Adrenal gland (tissue), 9 donors: ENCODE measurements at regions not wholly inside any gene's neighbourhood (a gene's known extent, or its start where the extent isn't known, plus 50 kb on each side); places are given as distances from the start of the nearest gene placed in this dataset.

Experiments used
- DNase-seq, 7 donors: peaks; one replicate each; pipeline ENCODE4 v3.0.0-alpha.2; 2019 to 2020
- H3K27ac ChIP-seq, 5 donors: fragments of 200-600 bp; sonication (generic) in 4 of 5; 1 replicate in 3 of 5; 2 replicates in 2 of 5; pipeline versions ENCODE4 v1.5.1 to v1.8.0; 2016 to 2020; ENCODE audit warnings: mild to moderate bottlenecking in 1 of 5
- H3K27me3 ChIP-seq: fragments of 200-600 bp; 2 replicates; pipeline ENCODE4 v1.8.0; 2021
- H3K36me3 ChIP-seq, 2 donors: fragments of 200-600 bp; replicated peaks in 1 of 2; 1 replicate in 1 of 2; 2 replicates in 1 of 2; pipeline versions ENCODE4 v1.5.1 to v1.8.0; 2018 to 2022
- H3K4me1 ChIP-seq, 2 donors: fragments of 200-600 bp; replicated peaks in 1 of 2; 1 replicate in 1 of 2; 2 replicates in 1 of 2; pipeline versions ENCODE4 v1.5.1 to v1.8.0; 2018 to 2021
- H3K4me3 ChIP-seq, 4 donors: fragments of 200-600 bp; sonication (generic) in 3 of 4; one replicate each; pipeline ENCODE4 v1.5.1; 2016 to 2018
- H3K9me3 ChIP-seq, 3 donors: fragments of 200-600 bp; sonication (generic) in 1 of 3; replicated peaks in 1 of 3; 1 replicate in 2 of 3; 2 replicates in 1 of 3; pipeline versions ENCODE4 v1.5.1 to v1.8.0; 2016 to 2021
- CTCF ChIP-seq, 6 experiments: fragments of 450-650 bp in 4 of 6; fragments of 200-600 bp in 2 of 6; sonication (generic) in 1 of 6; IDR thresholded peaks; 1 replicate in 5 of 6; 2 replicates in 1 of 6; pipeline versions ENCODE4 v1.5.1 to v1.8.0; 2016 to 2021; ENCODE audit warnings: antibody characterized with exemption in 6 of 6, mild to moderate bottlenecking in 2 of 6, moderate library complexity in 1 of 6
- POLR2A ChIP-seq, 2 donors: fragments of 450-650 bp; IDR thresholded peaks; one replicate each; pipeline ENCODE4 v1.6.1; 2017; ENCODE audit warnings: antibody characterized with exemption in 2 of 2, mild to moderate bottlenecking in 2 of 2, moderate library complexity in 1 of 2
- WGBS, 4 donors: extraction: QIAGEN DNeasy Blood & Tissue Kit in 2 of 4; methylation state at CpG; one replicate each; pipeline versions ENCODE4 v1.1.5 to v1.1.7; 2013 to 2017; 5-methylcytosine and 5-hydroxymethylcytosine counted together
- intact Hi-C, 2 donors: fragments of 100-400 bp; cut with DNase I; formaldehyde crosslinking; loops; one replicate each; pipeline versions ENCODE4 v1.14.1 to v1.15.0; 2022 to 2023
- donor health status: healthy with polysubstance abuse.
- donor health status: Bipolar disorder and iron deficiency.
- donor health status: DM: yes; HTN: yes; CAD: no.
- donor health status: DM: no; HTN: no; CAD: no.
- donor health status: DM: no; HTN: no; CAD: no.

- Histone ChIP-seq H3K36me3 (no peaks in the 10 kb centered on the region), H3K9me3 (no peaks in the 10 kb centered on the region), H3K27ac (no peak overlapping the region), H3K4me1 (peaks cover 0 to 17% of the 10 kb centered on the region in 2 donors), H3K4me3 (no peak overlapping the region), H3K27me3 (no peaks in the 10 kb centered on the region)
- TF ChIP-seq CTCF (IDR thresholded peaks at IDR 0.05) (no peak), POLR2A (IDR thresholded peaks at IDR 0.05) (no peak)
- 83 to 92% (median 89%) methylated on average over 7 to 12 of the region's 12 CpGs for WGBS, 4 donors
- DNase-seq: no peak
- intact Hi-C loops: loop anchor here (10.0 kb wide), 2 partner anchors 101 to 151 kb away; no protein-coding TSS in a partner anchor
Measured at GRCh38 chr2:43125090-43125998, 101.1 kb downstream of the ZFP36L2 start.

- Histone ChIP-seq H3K4me1 (peaks cover 0 to 10% of the 10 kb centered on the region in 2 donors), H3K27me3 (no peaks in the 10 kb centered on the region), H3K27ac (no peak overlapping the region), H3K4me3 (no peak overlapping the region), H3K36me3 (no peaks in the 10 kb centered on the region), H3K9me3 (peaks cover 0 to 2% (median 0%) of the 10 kb centered on the region in 3 donors)
- TF ChIP-seq POLR2A (IDR thresholded peaks at IDR 0.05) (no peak), CTCF (IDR thresholded peaks at IDR 0.05) (no peak)
- intact Hi-C loops: loop anchor here (10.0 kb wide), 2 partner anchors 100 to 150 kb away; no protein-coding TSS in a partner anchor
- WGBS, 4 donors: 82 to 98% (median 92%) methylated on average over 6 to 8 of the region's 8 CpGs
- DNase-seq: no peak
Measured at GRCh38 chr2:43124687-43125057, 101.7 kb downstream of the ZFP36L2 start.

DNA sequence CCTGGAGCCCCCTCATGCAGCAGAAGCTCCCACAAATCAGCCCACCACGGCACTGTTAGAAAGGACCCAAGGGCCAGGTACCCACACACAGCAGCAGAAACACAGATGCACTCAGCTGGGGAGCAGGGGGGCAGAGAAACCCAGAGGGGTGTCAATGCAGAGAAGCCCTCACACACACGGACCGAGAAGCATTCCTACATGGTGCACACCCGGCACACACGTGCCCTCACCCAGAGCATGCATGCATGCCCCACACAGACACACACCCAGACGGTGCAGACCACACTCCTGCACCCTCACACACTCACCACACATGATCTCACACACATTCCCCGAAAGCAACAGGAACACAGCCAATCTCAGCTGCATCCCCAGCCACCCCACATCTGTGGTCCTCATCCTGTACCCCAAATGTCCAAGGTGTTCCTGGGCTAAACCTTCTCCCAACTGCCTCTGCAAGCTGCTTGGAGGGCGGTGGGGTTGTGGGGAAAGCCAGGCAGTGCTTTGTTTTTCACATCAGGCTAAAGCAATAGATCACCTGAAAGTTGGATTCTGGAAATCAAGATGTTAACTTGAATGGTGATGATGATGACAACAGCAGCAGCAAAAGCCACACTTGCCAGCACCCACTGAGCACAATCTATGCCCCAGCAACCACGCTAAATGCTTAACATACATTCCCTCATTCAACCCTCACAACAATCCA, 102.3 kb downstream of the ZFP36L2 start:
- WGBS, 4 donors: 76 to 97% (median 81%) methylated on average over 8 to 9 of the region's 9 CpGs

More for the DNA sequence above, 102.3 kb downstream of the ZFP36L2 start:
- TF ChIP-seq POLR2A (IDR thresholded peaks at IDR 0.05) (no peak), CTCF (IDR thresholded peaks at IDR 0.05) (no peak)
- Histone ChIP-seq H3K27me3 (no peaks in the 10 kb centered on the region), H3K27ac (no peak overlapping the region), H3K4me1 (peaks cover 0 to 6% of the 10 kb centered on the region in 2 donors), H3K36me3 (no peaks in the 10 kb centered on the region), H3K9me3 (peaks cover 0 to 7% (median 0%) of the 10 kb centered on the region in 3 donors), H3K4me3 (no peak overlapping the region)
- no peak for DNase-seq
- intact Hi-C loops: loop anchor here (10.0 kb wide), 2 partner anchors 99 to 149 kb away; no protein-coding TSS in a partner anchor
